ENCODE measurements at regions not wholly inside any gene's neighbourhood (a gene's known extent, or its start where the extent isn't known, plus 50 kb on each side); places are given as distances from the start of the nearest gene placed in this dataset.

GRCh38 chr13:37263871-37264270, 158.4 kb upstream of the CSNK1A1L start:
- TF ChIP-seq ZNF133 (tag by site-specific recombination; IDR thresholded peaks at IDR 0.05) (no peak), CTCF (tag by site-specific recombination; IDR thresholded peaks at IDR 0.05) (no peak), KLF9 (tag by site-specific recombination; IDR thresholded peaks at IDR 0.05; ENCODE audit: low read depth) (no peak), ZNF366 (tag by site-specific recombination; conservative IDR thresholded peaks at IDR 0.05) (no peak), ZNF473 (tag by site-specific recombination; IDR thresholded peaks at IDR 0.05) (no peak), ZNF670 (tag by site-specific recombination; IDR thresholded peaks at IDR 0.05; ENCODE audit: low read depth) (no peak), ZNF292 (tag by site-specific recombination; IDR thresholded peaks at IDR 0.05; ENCODE audit: borderline replicate concordance, low read depth) (no peak), ZNF148 (tag by site-specific recombination; IDR thresholded peaks at IDR 0.05; ENCODE audit: borderline replicate concordance) (no peak), ZNF138 (tag by site-specific recombination; IDR thresholded peaks at IDR 0.05; ENCODE audit: borderline replicate concordance) (no peak), MZF1 (tag by site-specific recombination; IDR thresholded peaks at IDR 0.05; ENCODE audit: borderline replicate concordance) (no peak), ZNF121 (tag by site-specific recombination; IDR thresholded peaks at IDR 0.05) (no peak)

All from HEK293 (cell line).